ENCODE measurements at regions not wholly inside any gene's neighbourhood (a gene's known extent, or its start where the extent isn't known, plus 50 kb on each side); places are given as distances from the start of the nearest gene placed in this dataset.

DNA sequence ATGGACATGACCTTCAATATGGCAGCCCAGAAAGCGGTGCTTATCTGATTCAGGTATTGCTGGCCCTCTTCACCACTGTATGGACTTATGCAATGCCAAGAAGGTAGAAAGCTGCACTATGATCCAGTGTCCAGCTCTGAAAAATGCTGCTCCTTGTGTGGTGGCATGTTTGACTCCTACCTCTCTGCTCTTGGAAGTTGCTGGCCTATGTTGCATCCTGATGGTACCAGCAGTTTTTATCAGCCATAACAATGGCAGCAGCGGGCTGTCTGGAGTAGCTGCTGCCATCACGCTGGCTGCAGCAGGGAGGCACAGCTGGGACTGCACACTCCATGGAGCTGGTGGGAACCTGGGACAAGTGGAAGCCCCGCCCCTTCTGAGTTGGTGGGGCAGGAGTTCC lies 53.1 kb upstream of the MED9 start:
- TF ChIP-seq, protein P1, sequence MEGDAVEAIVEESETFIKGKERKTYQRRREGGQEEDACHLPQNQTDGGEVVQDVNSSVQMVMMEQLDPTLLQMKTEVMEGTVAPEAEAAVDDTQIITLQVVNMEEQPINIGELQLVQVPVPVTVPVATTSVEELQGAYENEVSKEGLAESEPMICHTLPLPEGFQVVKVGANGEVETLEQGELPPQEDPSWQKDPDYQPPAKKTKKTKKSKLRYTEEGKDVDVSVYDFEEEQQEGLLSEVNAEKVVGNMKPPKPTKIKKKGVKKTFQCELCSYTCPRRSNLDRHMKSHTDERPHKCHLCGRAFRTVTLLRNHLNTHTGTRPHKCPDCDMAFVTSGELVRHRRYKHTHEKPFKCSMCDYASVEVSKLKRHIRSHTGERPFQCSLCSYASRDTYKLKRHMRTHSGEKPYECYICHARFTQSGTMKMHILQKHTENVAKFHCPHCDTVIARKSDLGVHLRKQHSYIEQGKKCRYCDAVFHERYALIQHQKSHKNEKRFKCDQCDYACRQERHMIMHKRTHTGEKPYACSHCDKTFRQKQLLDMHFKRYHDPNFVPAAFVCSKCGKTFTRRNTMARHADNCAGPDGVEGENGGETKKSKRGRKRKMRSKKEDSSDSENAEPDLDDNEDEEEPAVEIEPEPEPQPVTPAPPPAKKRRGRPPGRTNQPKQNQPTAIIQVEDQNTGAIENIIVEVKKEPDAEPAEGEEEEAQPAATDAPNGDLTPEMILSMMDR (IDR thresholded peaks at IDR 0.05; ENCODE audit: low read depth, low read length, missing input control), result no peak
- TF ChIP-seq TAF1 (conservative IDR thresholded peaks at IDR 0.05), result no peak
- no peak for TF ChIP-seq ZBTB33 (IDR thresholded peaks at IDR 0.05)
